Neuronal stem cell (in vitro differentiated cells): ENCODE measurements at regions not wholly inside any gene's neighbourhood (a gene's known extent, or its start where the extent isn't known, plus 50 kb on each side); places are given as distances from the start of the nearest gene placed in this dataset.

Experiments
- DNase-seq: peaks from one replicate; pipeline ENCODE4 v3.0.0-alpha.2; 2013; ENCODE audit warnings: low spot score
- H2AFZ ChIP-seq: one replicate; pipeline ENCODE4 v1.6.1; 2013; ENCODE audit warnings: mild to moderate bottlenecking, low read length, inconsistent platforms
- H2AK5ac ChIP-seq: 2 replicates; pipeline ENCODE4 v1.6.1; 2013; ENCODE audit warnings: low read depth, mild to moderate bottlenecking, inconsistent platforms, low read length, moderate library complexity, mixed read lengths
- H2BK120ac ChIP-seq: 2 replicates; pipeline ENCODE4 v1.6.1; 2013; ENCODE audit warnings: low read depth, mild to moderate bottlenecking, inconsistent platforms, low read length, moderate library complexity, mixed read lengths
- H2BK12ac ChIP-seq: one replicate; pipeline ENCODE4 v1.6.1; 2013; ENCODE audit warnings: low read length, inconsistent platforms
- H2BK15ac ChIP-seq: 2 replicates; pipeline ENCODE4 v1.6.1; 2013; ENCODE audit warnings: mild to moderate bottlenecking, low read length, inconsistent platforms, mixed read lengths
- H2BK5ac ChIP-seq: one replicate; pipeline ENCODE4 v1.6.1; 2013; ENCODE audit warnings: inconsistent platforms, mild to moderate bottlenecking, low read length, moderate library complexity
- H3K14ac ChIP-seq: one replicate; pipeline ENCODE4 v1.6.1; 2013; ENCODE audit warnings: low read length, inconsistent platforms
- H3K18ac ChIP-seq: 2 replicates; pipeline ENCODE4 v1.6.1; 2013; ENCODE audit warnings: low read length, inconsistent platforms
- H3K23ac ChIP-seq: 2 replicates; pipeline ENCODE4 v1.6.1; 2013; ENCODE audit warnings: low read depth, mild to moderate bottlenecking, mixed read lengths, low read length, inconsistent platforms; ENCODE audit not compliant: poor library complexity
- H3K27ac ChIP-seq: replicated peaks from 3 replicates; pipeline ENCODE4 v1.5.1; 2013; ENCODE audit warnings: low read length, inconsistent platforms
- H3K27me3 ChIP-seq, 3 experiments: 2 replicates each; pipeline ENCODE4 v1.6.1; 2013; ENCODE audit warnings: low read length in 3 of 3, mild to moderate bottlenecking in 2 of 3, inconsistent platforms in 1 of 3, low read depth in 1 of 3, mixed read lengths in 1 of 3, moderate library complexity in 1 of 3; ENCODE audit not compliant: control insufficient read depth in 3 of 3, insufficient read depth in 3 of 3
- H3K36me3 ChIP-seq, 2 donors: replicated peaks in 1 of 2; 2 replicates each; pipeline ENCODE4 v1.6.1; 2013; ENCODE audit warnings: low read length in 2 of 2; ENCODE audit not compliant: control insufficient read depth in 2 of 2, insufficient read depth in 2 of 2
- H3K4ac ChIP-seq: 2 replicates; pipeline ENCODE4 v1.6.1; 2013; ENCODE audit warnings: inconsistent platforms, mild to moderate bottlenecking, low read length, moderate library complexity
- H3K4me1 ChIP-seq, 2 donors: 1 replicate in 1 of 2; 2 replicates in 1 of 2; pipeline ENCODE4 v1.6.1; 2013; ENCODE audit warnings: low read length in 2 of 2, low read depth in 1 of 2; ENCODE audit not compliant: control insufficient read depth in 2 of 2, insufficient read depth in 1 of 2
- H3K4me2 ChIP-seq: one replicate; pipeline ENCODE4 v1.6.1; 2013; ENCODE audit warnings: mild to moderate bottlenecking, low read length, inconsistent platforms; ENCODE audit not compliant: insufficient read depth, poor library complexity, severe bottlenecking
- H3K4me3 ChIP-seq, 2 donors: 2 replicates each; pipeline ENCODE4 v1.5.1; 2013; ENCODE audit warnings: low read length in 2 of 2, mild to moderate bottlenecking in 2 of 2, inconsistent platforms in 1 of 2, moderate library complexity in 1 of 2
- H3K79me1 ChIP-seq: one replicate; pipeline ENCODE4 v1.6.1; 2013; ENCODE audit warnings: low read depth, mild to moderate bottlenecking, inconsistent platforms, low read length, moderate library complexity
- H3K9ac ChIP-seq: one replicate; pipeline ENCODE4 v1.6.1; 2013; ENCODE audit warnings: mild to moderate bottlenecking, low read depth, low read length, inconsistent platforms; ENCODE audit not compliant: poor library complexity
- H3K9me3 ChIP-seq, 2 donors: replicated peaks in 1 of 2; 2 replicates each; pipeline versions ENCODE3 to v1.6.1; 2013; ENCODE audit warnings: low read length in 2 of 2, mild to moderate bottlenecking in 2 of 2, inconsistent platforms in 1 of 2, low read depth in 1 of 2, mixed read lengths in 1 of 2, moderate library complexity in 1 of 2; ENCODE audit not compliant: control insufficient read depth in 2 of 2, insufficient read depth in 1 of 2
- H4K8ac ChIP-seq: one replicate; pipeline ENCODE4 v1.6.1; 2013; ENCODE audit warnings: low read depth, mild to moderate bottlenecking, inconsistent platforms, low read length, moderate library complexity
- H4K91ac ChIP-seq: one replicate; pipeline ENCODE4 v1.6.1; 2013; ENCODE audit warnings: low read length, low read depth, mild to moderate bottlenecking, inconsistent platforms; ENCODE audit not compliant: poor library complexity
- WGBS, 2 donors: extraction: QIAGEN DNeasy Blood & Tissue Kit; methylation state at CpG; one replicate each; pipeline ENCODE4 v1.1.7; 2013; ENCODE audit warnings: missing lambda C conversion rate in 2 of 2, mixed read lengths in 1 of 2; ENCODE audit not compliant: insufficient read length in 2 of 2, insufficient replicate concordance in 1 of 2; ENCODE audit errors: extremely low coverage in 2 of 2; 5-methylcytosine and 5-hydroxymethylcytosine counted together

DNA sequence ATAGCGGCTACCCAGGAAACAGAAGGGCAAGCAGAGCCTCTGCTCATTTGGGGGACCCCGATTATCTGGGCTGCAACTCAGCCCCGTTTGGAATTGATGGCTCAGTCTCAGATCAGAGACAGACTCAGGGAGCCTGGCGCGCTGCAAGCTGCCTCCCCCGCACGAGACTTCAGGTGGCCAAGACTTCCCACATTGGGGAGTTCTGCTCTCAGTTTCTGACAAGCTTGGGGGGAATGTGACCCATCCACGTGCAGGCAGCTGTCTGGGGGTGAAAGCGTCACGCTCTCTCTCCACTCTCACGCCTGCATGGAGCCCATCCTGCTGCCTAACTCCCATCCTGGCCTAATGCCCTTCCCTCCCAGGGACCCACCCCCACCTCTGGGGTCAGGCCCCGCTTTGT, 157.6 kb upstream of the GSE1 start:
- no peaks in the 10 kb centered on the region for H3K9me3 ChIP-seq

DNA sequence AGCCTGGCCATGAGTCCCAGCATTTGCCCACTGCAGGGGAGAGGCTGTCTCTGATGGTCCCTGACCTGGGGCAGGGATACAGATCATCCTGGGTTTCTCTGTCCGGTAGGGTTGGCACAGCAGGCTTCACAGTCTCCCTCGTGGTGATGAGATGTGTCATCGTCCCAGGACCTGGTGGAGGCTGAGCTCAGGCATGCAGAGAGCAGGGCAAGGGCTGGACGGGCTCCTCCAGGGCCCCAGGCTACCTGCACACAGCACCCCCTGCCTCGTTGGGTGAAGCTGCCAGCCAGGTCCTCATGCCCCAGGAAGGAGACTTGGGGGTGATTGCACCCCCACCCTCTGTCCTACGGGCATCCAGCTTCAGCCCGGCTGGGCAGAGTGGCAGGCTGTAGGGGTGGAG, 155.8 kb upstream of the GSE1 start:
- H3K23ac ChIP-seq = no peak overlapping the region
- no peak overlapping the region for H4K8ac ChIP-seq
- no peaks in the 10 kb centered on the region for H3K36me3 ChIP-seq
- H3K4me3 ChIP-seq = no peak overlapping the region
- no peak overlapping the region for H2BK15ac ChIP-seq
- H4K91ac ChIP-seq = no peak overlapping the region
- H2BK120ac ChIP-seq = no peak overlapping the region
- H2AFZ ChIP-seq = no peak overlapping the region
- no peak overlapping the region for H3K4ac ChIP-seq
- peaks cover 18 to 52% of the 10 kb centered on the region in 2 donors for H3K4me1 ChIP-seq
- no peak for DNase-seq
- WGBS, 2 donors = no CpG with 5 or more reads among the region's 7 CpGs
- H2BK5ac ChIP-seq = no peak overlapping the region
- H3K27me3 ChIP-seq = peaks cover 0 to 44% (median 18%) of the 10 kb centered on the region in 3 experiments
- no peak overlapping the region for H2BK12ac ChIP-seq
- no peaks in the 10 kb centered on the region for H3K79me1 ChIP-seq
- H3K27ac ChIP-seq = no peak overlapping the region
- H3K4me2 ChIP-seq = no peak overlapping the region
- H3K18ac ChIP-seq = peak overlapping the region; percentile 40
- no peaks in the 10 kb centered on the region for H3K9me3 ChIP-seq
- H2AK5ac ChIP-seq = peak overlapping the region; percentile 9
- H3K14ac ChIP-seq = no peak overlapping the region
- H3K9ac ChIP-seq = no peak overlapping the region

More for the DNA sequence above, 157.6 kb upstream of the GSE1 start:
- Histone ChIP-seq H2AFZ (no peak overlapping the region), H3K4me3 (no peak overlapping the region), H3K4me2 (no peak overlapping the region), H3K9ac (no peak overlapping the region), H4K8ac (no peak overlapping the region), H2BK12ac (no peak overlapping the region), H2BK120ac (no peak overlapping the region), H3K14ac (no peak overlapping the region), H3K79me1 (no peaks in the 10 kb centered on the region), H3K36me3 (no peaks in the 10 kb centered on the region), H3K4me1 (peaks cover 5 to 34% of the 10 kb centered on the region in 2 donors), H2AK5ac (no peak overlapping the region), H3K18ac (peak overlapping the region; percentile 63), H3K23ac (no peak overlapping the region), H2BK5ac (no peak overlapping the region), H3K4ac (no peak overlapping the region), H2BK15ac (no peak overlapping the region), H4K91ac (no peak overlapping the region), H3K27me3 (peaks cover 0 to 44% (median 11%) of the 10 kb centered on the region in 3 experiments), H3K27ac (no peak overlapping the region)
- no CpG with 5 or more reads among the region's 12 CpGs for WGBS, 2 donors
- DNase-seq = no peak

DNA sequence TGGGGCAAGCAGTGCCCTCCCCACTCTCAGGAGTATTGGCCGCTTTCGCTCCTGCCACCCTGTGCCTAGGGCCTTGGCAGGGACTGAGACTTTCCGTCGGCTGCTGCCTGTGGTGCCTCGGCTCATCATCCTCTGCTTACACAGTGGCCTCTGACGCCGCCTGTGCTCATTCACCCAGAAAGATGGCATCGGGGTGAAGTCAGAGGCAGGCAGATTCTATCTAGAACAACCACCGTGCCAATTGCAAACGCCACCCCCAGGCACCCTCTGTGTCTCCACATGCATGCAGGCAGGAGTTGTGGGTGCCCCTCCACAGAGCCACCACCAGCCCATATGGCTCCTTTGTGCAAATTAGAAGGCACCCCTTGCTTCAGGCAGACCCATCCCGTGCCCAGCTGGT, 154.2 kb upstream of the GSE1 start:
- Histone ChIP-seq H3K27ac (no peak overlapping the region), H2BK120ac (no peak overlapping the region), H3K4me2 (no peak overlapping the region), H3K23ac (peak overlapping the region; percentile 13), H4K8ac (no peak overlapping the region), H3K27me3 (peaks cover 3 to 53% (median 30%) of the 10 kb centered on the region in 3 experiments), H3K79me1 (no peaks in the 10 kb centered on the region), H2BK15ac (no peak overlapping the region), H3K4me3 (no peak overlapping the region), H3K18ac (peak overlapping the region; percentile 86), H3K14ac (peak overlapping the region; percentile 85), H3K36me3 (no peaks in the 10 kb centered on the region), H3K4me1 (peaks cover 27 to 65% of the 10 kb centered on the region in 2 donors), H2BK5ac (peak overlapping the region; percentile 43), H3K9ac (no peak overlapping the region), H2AFZ (no peak overlapping the region), H3K9me3 (no peaks in the 10 kb centered on the region), H3K4ac (no peak overlapping the region), H2BK12ac (peak overlapping the region; percentile 30), H4K91ac (no peak overlapping the region), H2AK5ac (peak overlapping the region; percentile 58)
- no CpG with 5 or more reads among the region's 11 CpGs for WGBS, 2 donors
- DNase-seq = no peak

DNA sequence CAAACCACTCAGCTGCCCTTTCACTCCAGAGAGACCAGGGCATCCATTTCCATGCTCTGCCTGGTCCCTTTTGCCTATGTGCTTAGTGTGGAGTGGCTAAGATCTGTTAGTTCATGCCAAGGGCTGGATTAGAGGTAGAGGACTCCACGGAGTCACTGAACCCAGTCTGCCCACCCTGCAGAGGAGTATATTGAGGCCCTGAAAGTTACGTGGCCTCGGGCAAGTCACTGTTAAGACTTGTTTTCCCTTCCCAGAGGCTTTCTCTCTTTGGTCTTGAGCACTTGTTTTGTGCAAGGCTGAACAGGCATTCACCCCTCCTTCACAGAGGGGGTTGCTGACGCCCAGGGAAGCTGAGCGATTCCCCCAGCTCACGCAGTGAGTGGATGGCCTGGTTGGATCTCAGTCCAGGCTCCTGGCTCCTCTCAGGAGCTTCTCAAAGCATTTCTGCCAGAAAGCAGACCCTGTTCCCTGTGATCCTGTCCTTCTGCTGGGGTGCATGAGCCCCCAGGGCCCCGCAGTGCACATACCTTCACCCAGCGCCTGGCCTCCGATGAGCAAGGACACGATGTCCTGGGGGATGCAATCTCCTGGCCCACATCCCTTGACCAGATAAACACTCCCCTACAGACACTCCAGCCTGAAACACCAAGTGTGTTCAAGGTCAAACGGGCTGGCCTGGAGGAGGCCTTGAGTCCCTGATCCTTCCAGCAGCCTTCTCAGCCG, 153.4 kb upstream of the GSE1 start:
- Histone ChIP-seq H2AK5ac (no peak overlapping the region), H4K8ac (no peak overlapping the region), H3K14ac (no peak overlapping the region), H2BK120ac (no peak overlapping the region), H3K4ac (no peak overlapping the region), H3K4me2 (no peak overlapping the region), H2BK12ac (no peak overlapping the region), H3K79me1 (no peaks in the 10 kb centered on the region), H4K91ac (no peak overlapping the region), H3K4me3 (no peak overlapping the region), H3K4me1 (peaks cover 30 to 71% of the 10 kb centered on the region in 2 donors), H2BK5ac (no peak overlapping the region), H2AFZ (no peak overlapping the region), H3K36me3 (no peaks in the 10 kb centered on the region), H2BK15ac (no peak overlapping the region), H3K9me3 (no peaks in the 10 kb centered on the region), H3K23ac (no peak overlapping the region), H3K27me3 (peaks cover 3 to 55% (median 37%) of the 10 kb centered on the region in 3 experiments), H3K9ac (no peak overlapping the region), H3K18ac (no peak overlapping the region), H3K27ac (no peak overlapping the region)
- WGBS, 2 donors = no CpG with 5 or more reads among the region's 12 CpGs
- no peak for DNase-seq
